Panc1 (cell line): ENCODE measurements at regions not wholly inside any gene's neighbourhood (a gene's known extent, or its start where the extent isn't known, plus 50 kb on each side); places are given as distances from the start of the nearest gene placed in this dataset.

Experiments used
- CTCF ChIP-seq: fragments of 450-650 bp; IDR thresholded peaks from 2 replicates; pipeline ENCODE4 v1.5.1; 2017; ENCODE audit warnings: mild to moderate bottlenecking
- POLR2AphosphoS5 ChIP-seq: IDR thresholded peaks from 2 replicates; pipeline ENCODE4 v1.6.1; 2012; ENCODE audit warnings: mild to moderate bottlenecking, low read depth, low read length, moderate library complexity
- REST ChIP-seq, 2 experiments: IDR thresholded peaks; 2 replicates each; pipeline ENCODE4 v1.6.1; 2011 to 2012; ENCODE audit warnings: low read depth in 2 of 2, control low read depth in 1 of 2, low read length in 1 of 2, mild to moderate bottlenecking in 1 of 2, moderate library complexity in 1 of 2; ENCODE audit not compliant: insufficient read depth in 1 of 2

GRCh38 chr3:69438476-69438875 is 52.6 kb upstream of the FRMD4B start:
- TF ChIP-seq CTCF = no peak
- TF ChIP-seq POLR2AphosphoS5 = no peak
- no peak for TF ChIP-seq REST (IDR thresholded peaks at IDR 0.05; ENCODE audit: insufficient read depth in 1 of 2, low read depth in 2 of 2, low read length in 1 of 2)
